ENCODE measurements at regions not wholly inside any gene's neighbourhood (a gene's known extent, or its start where the extent isn't known, plus 50 kb on each side); places are given as distances from the start of the nearest gene placed in this dataset.
A peak's percentile ranks its signal among the peaks of the same experiment; 100 is the strongest.

GRCh38 chr3:22684739-22685138 lies 518.4 kb upstream of the UBE2E2 start:
- TF ChIP-seq OVOL2 (CRISPR knock-in tag; IDR thresholded peaks at IDR 0.05; ENCODE audit: borderline replicate concordance) (no peak), ZNF219 (CRISPR knock-in tag; IDR thresholded peaks at IDR 0.05; ENCODE audit: borderline replicate concordance) (no peak), CBFB (CRISPR knock-in tag; IDR thresholded peaks at IDR 0.05; ENCODE audit: low read depth) (no peak), ZNF425 (CRISPR knock-in tag; conservative IDR thresholded peaks at IDR 0.05) (no peak), CREM (CRISPR knock-in tag; IDR thresholded peaks at IDR 0.05) (no peak), HMGXB4 (CRISPR knock-in tag; IDR thresholded peaks at IDR 0.05) (no peak), PRRX2 (CRISPR knock-in tag; IDR thresholded peaks at IDR 0.05) (no peak), PRDM15 (CRISPR knock-in tag; IDR thresholded peaks at IDR 0.05) (no peak), RELA (CRISPR knock-in tag; IDR thresholded peaks at IDR 0.05; ENCODE audit: borderline replicate concordance) (no peak), ATF3 (CRISPR knock-in tag; conservative IDR thresholded peaks at IDR 0.05) (no peak), JUN (CRISPR knock-in tag; IDR thresholded peaks at IDR 0.05) (no peak), FOXK1 (CRISPR knock-in tag; IDR thresholded peaks at IDR 0.05) (no peak), GRHL2 (CRISPR knock-in tag; IDR thresholded peaks at IDR 0.05; ENCODE audit: insufficient replicate concordance, severe bottlenecking) (no peak), FOXP4 (CRISPR knock-in tag; IDR thresholded peaks at IDR 0.05) (no peak), IRF2 (CRISPR knock-in tag; IDR thresholded peaks at IDR 0.05; ENCODE audit: borderline replicate concordance, low read depth) (no peak)
- CTCF ChIA-PET, result interaction anchor here (1.8 kb wide), 1 partner anchor 121 kb away, joined by 18 read pairs; no protein-coding TSS in a partner anchor

GRCh38 chr3:22685597-22685996 lies 517.5 kb upstream of the UBE2E2 start:
- ChIA-PET POLR2A (no interaction called here), CTCF (interaction anchor here (1.0 to 1.8 kb wide), 2 partner anchors 122 to 275 kb away, joined by 3 to 18 read pairs; no protein-coding TSS in a partner anchor)
- ATAC-seq, result peak; percentile 94
- TF ChIP-seq ZBTB21 (CRISPR knock-in tag; IDR thresholded peaks at IDR 0.05; ENCODE audit: borderline replicate concordance) (no peak), IRF1 (CRISPR knock-in tag; IDR thresholded peaks at IDR 0.05) (no peak), KAT7 (CRISPR knock-in tag; IDR thresholded peaks at IDR 0.05; ENCODE audit: borderline replicate concordance) (no peak), GABPB1 (CRISPR knock-in tag; IDR thresholded peaks at IDR 0.05) (no peak)
- Mint-ChIP-seq H3K9me3 (0 out of 2 replicates have a peak, but pooled peaks cover 3% of the 10 kb centered on the region), H3K36me3 (peaks cover 6% of the 10 kb centered on the region), H3K4me3 (no peak overlapping the region), H3K4me1 (peaks cover 3% of the 10 kb centered on the region), H3K27ac (no peak overlapping the region), H3K27me3 (ENCODE audit: low read depth) (no peaks in the 10 kb centered on the region)
- no peak for DNase-seq (ENCODE audit: low spot score)

More at GRCh38 chr3:22684739-22685138, 518.4 kb upstream of the UBE2E2 start:
- DNase-seq (ENCODE audit: low spot score) (no peak), ATAC-seq (no peak)
- H3K27ac Mint-ChIP-seq, result no peak overlapping the region
- H3K36me3 Mint-ChIP-seq, result peaks cover 2% of the 10 kb centered on the region
- 0 out of 2 replicates have a peak, but pooled peaks cover 3% of the 10 kb centered on the region for H3K9me3 Mint-ChIP-seq
- no peaks in the 10 kb centered on the region for H3K4me1 Mint-ChIP-seq
- H3K27me3 Mint-ChIP-seq (ENCODE audit: low read depth), result no peaks in the 10 kb centered on the region
- POLR2A ChIA-PET, result no interaction called here
- H3K4me3 Mint-ChIP-seq, result no peak overlapping the region

All from WTC11 (cell line).